Chondrocyte (in vitro differentiated cells): ENCODE measurements at regions not wholly inside any gene's neighbourhood (a gene's known extent, or its start where the extent isn't known, plus 50 kb on each side); places are given as distances from the start of the nearest gene placed in this dataset.

ENCODE experiments used
- DNase-seq: peaks from one replicate; pipeline ENCODE4 v3.0.0; 2021; ENCODE audit warnings: mixed read lengths, low spot score
- H3K27ac Mint-ChIP-seq: one replicate; pipeline ENCODE4 v1.8.0; 2021; ENCODE audit warnings: mild to moderate bottlenecking, moderate library complexity, mixed read lengths; ENCODE audit not compliant: unreplicated experiment
- H3K27me3 Mint-ChIP-seq: 2 replicates; pipeline ENCODE4 v1.8.0; 2021; ENCODE audit warnings: low read depth, mixed read lengths
- H3K36me3 Mint-ChIP-seq: 2 replicates; pipeline ENCODE4 v1.8.0; 2021; ENCODE audit warnings: low read depth, mixed read lengths
- H3K4me1 Mint-ChIP-seq: 2 replicates; pipeline ENCODE4 v1.8.0; 2021; ENCODE audit warnings: low read depth, mild to moderate bottlenecking, mixed read lengths
- H3K4me3 Mint-ChIP-seq: one replicate; pipeline ENCODE4 v1.8.0; 2021; ENCODE audit warnings: mild to moderate bottlenecking, moderate library complexity, mixed read lengths; ENCODE audit not compliant: unreplicated experiment
- H3K9me3 Mint-ChIP-seq: 2 replicates; pipeline ENCODE4 v1.8.0; 2021; ENCODE audit warnings: low read depth, mixed read lengths
- CTCF ChIP-seq: fragments of 200-600 bp; sonication (generic); IDR thresholded peaks from 2 replicates; pipeline ENCODE4 v1.5.0; 2021; ENCODE audit warnings: antibody characterized with exemption, mild to moderate bottlenecking, moderate library complexity

DNA sequence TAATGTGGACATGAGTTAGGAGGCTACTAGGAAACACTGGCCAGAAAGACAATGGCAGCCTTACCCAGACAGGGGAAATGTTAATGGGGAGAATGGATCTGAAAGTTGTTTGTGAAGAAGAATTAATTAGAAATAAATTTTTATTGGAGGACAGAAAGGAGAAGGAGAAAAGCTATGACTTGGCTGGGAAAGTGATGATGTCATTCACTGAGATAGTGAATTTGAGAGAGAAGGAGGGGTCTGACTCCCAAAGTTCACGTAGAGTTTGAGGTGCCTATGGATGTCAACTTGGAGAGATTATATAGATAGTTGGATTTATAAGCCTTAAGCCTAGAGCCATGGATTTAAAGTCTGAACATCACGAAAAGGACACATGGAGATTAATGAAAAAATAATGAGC, 144.6 kb upstream of the ZNF521 start:
- Mint-ChIP-seq H3K27ac (no peak overlapping the region), H3K4me3 (no peak overlapping the region), H3K4me1 (no peaks in the 10 kb centered on the region), H3K36me3 (peaks cover 2% of the 10 kb centered on the region), H3K9me3 (peaks cover 23% of the 10 kb centered on the region), H3K27me3 (no peaks in the 10 kb centered on the region)
- DNase-seq, result no peak
- no peak for TF ChIP-seq CTCF

DNA sequence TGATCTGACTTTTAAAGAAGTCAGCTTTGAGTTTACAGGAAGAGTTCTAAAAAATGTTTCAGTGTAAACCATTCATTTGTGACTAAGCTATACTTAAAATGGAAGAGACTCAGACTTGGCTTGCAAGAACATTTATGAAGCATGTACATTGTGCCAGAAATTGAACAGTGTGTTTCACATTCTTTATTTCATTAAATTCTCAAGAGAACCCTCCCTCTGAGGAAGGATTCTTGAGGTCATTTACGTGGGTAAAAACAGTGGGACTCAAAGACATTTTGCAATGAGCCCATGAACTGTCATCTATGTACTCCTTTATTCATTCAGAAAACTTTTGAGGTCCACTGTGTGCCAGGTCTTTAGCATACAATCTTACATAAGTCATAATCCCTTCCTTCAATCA, 143.6 kb upstream of the ZNF521 start:
- peaks cover 23% of the 10 kb centered on the region for H3K9me3 Mint-ChIP-seq
- no peak for DNase-seq
- H3K4me1 Mint-ChIP-seq, result peaks cover 3% of the 10 kb centered on the region
- H3K27me3 Mint-ChIP-seq, result no peaks in the 10 kb centered on the region
- H3K27ac Mint-ChIP-seq, result no peak overlapping the region
- H3K36me3 Mint-ChIP-seq, result peaks cover 2% of the 10 kb centered on the region
- TF ChIP-seq CTCF, result no peak
- H3K4me3 Mint-ChIP-seq, result no peak overlapping the region

GRCh38 chr18:25494888-25495287, 142.9 kb upstream of the ZNF521 start:
- H3K36me3 Mint-ChIP-seq, result peaks cover 2% of the 10 kb centered on the region
- no peak overlapping the region for H3K27ac Mint-ChIP-seq
- H3K27me3 Mint-ChIP-seq, result no peaks in the 10 kb centered on the region
- H3K9me3 Mint-ChIP-seq, result peaks cover 23% of the 10 kb centered on the region
- DNase-seq, result no peak
- H3K4me3 Mint-ChIP-seq, result no peak overlapping the region
- peaks cover 9% of the 10 kb centered on the region for H3K4me1 Mint-ChIP-seq
- no peak for TF ChIP-seq CTCF

DNA sequence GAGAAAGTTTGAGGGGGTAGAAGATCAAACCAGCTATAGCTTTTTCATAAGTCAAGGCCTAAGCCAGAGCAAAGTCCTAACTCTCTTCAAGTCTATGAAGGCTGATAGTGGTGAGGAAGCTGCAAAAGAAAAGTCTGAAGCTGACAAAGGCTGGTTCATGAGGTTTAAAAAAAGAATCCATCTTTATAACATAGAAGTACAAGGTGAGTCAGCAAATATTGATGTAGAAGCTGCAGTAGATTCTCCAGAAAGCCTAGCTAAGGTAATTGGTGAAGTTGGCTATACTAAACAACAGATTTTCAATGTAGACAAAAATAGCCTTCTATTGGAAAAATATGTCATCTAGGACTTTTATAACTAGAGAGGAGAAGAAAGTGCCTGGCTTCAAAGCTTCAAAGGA, 141.4 kb upstream of the ZNF521 start:
- Mint-ChIP-seq H3K36me3 (peaks cover 2% of the 10 kb centered on the region), H3K9me3 (peaks cover 16% of the 10 kb centered on the region), H3K4me3 (no peak overlapping the region), H3K4me1 (peaks cover 9% of the 10 kb centered on the region), H3K27ac (no peak overlapping the region), H3K27me3 (no peaks in the 10 kb centered on the region)
- no peak for TF ChIP-seq CTCF
- no peak for DNase-seq

GRCh38 chr18:25490316-25490715, 138.3 kb upstream of the ZNF521 start:
- Mint-ChIP-seq H3K4me3 (no peak overlapping the region), H3K27me3 (no peaks in the 10 kb centered on the region), H3K9me3 (peaks cover 19% of the 10 kb centered on the region), H3K27ac (no peak overlapping the region), H3K36me3 (peaks cover 2% of the 10 kb centered on the region), H3K4me1 (peaks cover 9% of the 10 kb centered on the region)
- TF ChIP-seq CTCF, result no peak
- no peak for DNase-seq
